ENCODE measurements at regions not wholly inside any gene's neighbourhood (a gene's known extent, or its start where the extent isn't known, plus 50 kb on each side); places are given as distances from the start of the nearest gene placed in this dataset.

GRCh38 chr9:678897-679296 lies 162.6 kb upstream of the DMRT1 start:
- Mint-ChIP-seq H3K4me1 (peaks cover 51% of the 10 kb centered on the region), H3K27me3 (ENCODE audit: insufficient read depth) (no peaks in the 10 kb centered on the region), H3K36me3 (ENCODE audit: low read depth) (peaks cover 7% of the 10 kb centered on the region), H3K4me3 (no peak overlapping the region), H3K9me3 (no peaks in the 10 kb centered on the region), H3K27ac (no peak overlapping the region)
- H3K36me3 ChIP-seq (ENCODE audit: control insufficient read depth, insufficient read depth, low read length) = no peaks in the 10 kb centered on the region
- no peaks in the 10 kb centered on the region for H3K9me3 ChIP-seq (ENCODE audit: control insufficient read depth, low read length)
- no peak for TF ChIP-seq CTCF (conservative IDR thresholded peaks at IDR 0.05)
- no peak overlapping the region for H3K4me3 ChIP-seq (ENCODE audit: low read length)
- no peak for DNase-seq
- H3K27ac ChIP-seq (ENCODE audit: low read depth, low read length) = no peak overlapping the region
- H3K9ac ChIP-seq (ENCODE audit: extremely low read depth, low read length, poor library complexity, severe bottlenecking) = no peak overlapping the region
- peaks cover 6% of the 10 kb centered on the region for H3K4me1 ChIP-seq (ENCODE audit: control insufficient read depth, insufficient read depth, low read length)
- no peaks in the 10 kb centered on the region for H3K27me3 ChIP-seq (ENCODE audit: control insufficient read depth, insufficient read depth, low read length, poor library complexity, severe bottlenecking)
- WGBS, 2 experiments (ENCODE audit: insufficient coverage in 1 of 2, insufficient read length in 1 of 2) = 94% methylated on average over 1 of the region's 1 CpG; no CpG with 5 or more reads in 1 of the 2 experiments

- Histone ChIP-seq H3K36me3 (ENCODE audit: control insufficient read depth, insufficient read depth, low read length) (no peaks in the 10 kb centered on the region), H3K9ac (ENCODE audit: extremely low read depth, low read length, poor library complexity, severe bottlenecking) (no peak overlapping the region), H3K4me1 (ENCODE audit: control insufficient read depth, insufficient read depth, low read length) (peaks cover 9% of the 10 kb centered on the region), H3K4me3 (ENCODE audit: low read length) (no peak overlapping the region), H3K9me3 (ENCODE audit: control insufficient read depth, low read length) (no peaks in the 10 kb centered on the region), H3K27me3 (ENCODE audit: control insufficient read depth, insufficient read depth, low read length, poor library complexity, severe bottlenecking) (no peaks in the 10 kb centered on the region), H3K27ac (ENCODE audit: low read depth, low read length) (no peak overlapping the region)
- Mint-ChIP-seq H3K36me3 (ENCODE audit: low read depth) (peaks cover 7% of the 10 kb centered on the region), H3K9me3 (no peaks in the 10 kb centered on the region), H3K4me3 (no peak overlapping the region), H3K27ac (no peak overlapping the region), H3K27me3 (ENCODE audit: insufficient read depth) (no peaks in the 10 kb centered on the region), H3K4me1 (peaks cover 51% of the 10 kb centered on the region)
- no peak for TF ChIP-seq CTCF (conservative IDR thresholded peaks at IDR 0.05)
- WGBS, 2 experiments (ENCODE audit: insufficient coverage in 1 of 2, insufficient read length in 1 of 2) = 93 to 95% methylated on average over 2 to 6 of the region's 6 CpGs
- DNase-seq = no peak
These were observed 162.0 kb upstream of the DMRT1 start for GRCh38 chr9:679462-679861.

GRCh38 chr9:680106-680505 lies 161.4 kb upstream of the DMRT1 start:
- H3K9ac ChIP-seq (ENCODE audit: extremely low read depth, low read length, poor library complexity, severe bottlenecking) = no peak overlapping the region
- no peak for DNase-seq
- no peak for TF ChIP-seq CTCF (conservative IDR thresholded peaks at IDR 0.05)
- no peak overlapping the region for H3K4me3 Mint-ChIP-seq
- no peaks in the 10 kb centered on the region for H3K9me3 ChIP-seq (ENCODE audit: control insufficient read depth, low read length)
- no peak overlapping the region for H3K27ac Mint-ChIP-seq
- H3K4me1 ChIP-seq (ENCODE audit: control insufficient read depth, insufficient read depth, low read length) = peaks cover 10% of the 10 kb centered on the region
- H3K27ac ChIP-seq (ENCODE audit: low read depth, low read length) = no peak overlapping the region
- no peaks in the 10 kb centered on the region for H3K27me3 Mint-ChIP-seq (ENCODE audit: insufficient read depth)
- no peaks in the 10 kb centered on the region for H3K9me3 Mint-ChIP-seq
- H3K4me1 Mint-ChIP-seq = peaks cover 56% of the 10 kb centered on the region
- peaks cover 7% of the 10 kb centered on the region for H3K36me3 Mint-ChIP-seq (ENCODE audit: low read depth)
- H3K4me3 ChIP-seq (ENCODE audit: low read length) = no peak overlapping the region
- WGBS, 2 experiments (ENCODE audit: insufficient coverage in 1 of 2, insufficient read length in 1 of 2) = 89 to 92% methylated on average over 3 to 4 of the region's 5 CpGs
- no peaks in the 10 kb centered on the region for H3K36me3 ChIP-seq (ENCODE audit: control insufficient read depth, insufficient read depth, low read length)
- no peaks in the 10 kb centered on the region for H3K27me3 ChIP-seq (ENCODE audit: control insufficient read depth, insufficient read depth, low read length, poor library complexity, severe bottlenecking)
